WERI-Rb-1 (cell line): ENCODE measurements at regions not wholly inside any gene's neighbourhood (a gene's known extent, or its start where the extent isn't known, plus 50 kb on each side); places are given as distances from the start of the nearest gene placed in this dataset.

Experiments
- DNase-seq: peaks from one replicate; pipeline ENCODE4 v3.0.0-alpha.2; 2020
- H3K27ac ChIP-seq: fragments of 250-450 bp; sonication (Bioruptor Pico); 2 replicates; pipeline ENCODE4 v1.5.1; 2020; ENCODE audit warnings: mild to moderate bottlenecking, moderate library complexity
- H3K27me3 ChIP-seq: fragments of 250-450 bp; sonication (Bioruptor Pico); 2 replicates; pipeline ENCODE4 v1.5.1; 2021; ENCODE audit warnings: mild to moderate bottlenecking, low read depth, moderate library complexity; ENCODE audit not compliant: insufficient read depth, severe bottlenecking
- H3K36me3 ChIP-seq: fragments of 250-450 bp; sonication (Bioruptor Pico); 2 replicates; pipeline ENCODE4 v1.5.1; 2020; ENCODE audit warnings: mild to moderate bottlenecking, moderate library complexity
- H3K4me3 ChIP-seq: 2 replicates; pipeline ENCODE4 v1.5.1; 2011; ENCODE audit warnings: low read depth, mild to moderate bottlenecking, control low read depth, low read length
- H3K9me3 ChIP-seq: fragments of 250-450 bp; sonication (Bioruptor Pico); 2 replicates; pipeline ENCODE4 v1.5.1; 2021; ENCODE audit warnings: mild to moderate bottlenecking, moderate library complexity; ENCODE audit not compliant: severe bottlenecking
- TF ChIP-seq, protein P1 (sequence below): IDR thresholded peaks from 2 replicates; pipeline ENCODE4 v1.5.1; 2011; ENCODE audit warnings: low read depth, mild to moderate bottlenecking, control low read depth, inconsistent platforms, low read length

DNA sequence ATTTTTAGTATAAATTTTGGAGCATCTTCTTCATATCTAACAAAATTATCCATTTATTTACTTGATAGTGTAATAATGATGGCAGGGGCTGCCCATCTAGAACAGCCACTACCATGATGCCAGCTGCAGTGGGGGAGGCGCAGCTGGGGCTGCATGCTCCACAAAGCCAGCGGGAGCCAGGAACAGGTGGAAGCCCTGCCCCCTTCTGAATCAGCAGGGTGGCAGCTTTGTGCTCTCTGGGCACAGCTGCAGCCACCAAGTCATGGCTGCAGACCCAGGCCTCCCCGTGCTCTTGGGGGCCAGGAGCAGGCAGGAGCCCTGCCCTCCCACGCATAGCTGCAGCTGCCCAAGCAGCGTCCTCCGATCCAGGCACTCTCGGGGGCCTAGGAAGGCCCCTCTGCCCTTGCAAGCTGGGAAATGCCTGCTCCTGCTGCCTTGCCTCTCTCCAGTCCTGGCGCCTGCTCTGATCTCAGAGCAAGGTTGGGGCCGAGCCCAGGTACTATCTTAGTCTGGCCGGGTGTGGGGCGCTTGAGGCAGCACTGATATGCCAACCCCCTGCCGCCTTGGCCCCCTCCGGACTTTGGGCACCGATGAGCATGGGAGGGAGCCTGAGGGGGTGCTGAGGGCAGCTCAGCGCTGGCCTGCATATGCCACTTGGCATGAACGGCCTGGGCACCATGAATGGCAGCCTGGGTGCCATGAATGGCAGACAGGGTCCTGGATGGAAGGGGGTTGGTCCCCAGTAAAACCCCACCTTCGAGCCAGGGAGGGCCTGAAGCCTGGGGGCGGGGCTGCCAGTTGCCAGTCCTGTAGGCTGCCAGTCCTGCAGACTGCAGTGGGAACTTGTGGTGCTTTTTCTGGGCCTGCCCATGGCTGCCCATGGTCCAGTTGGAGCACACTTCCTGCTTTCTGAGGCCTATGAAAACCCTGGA is 1110.8 kb upstream of the POT1 start:
- no peaks in the 10 kb centered on the region for H3K27me3 ChIP-seq
- DNase-seq: no peak
- no peaks in the 10 kb centered on the region for H3K9me3 ChIP-seq
- H3K36me3 ChIP-seq: no peaks in the 10 kb centered on the region
- no peak overlapping the region for H3K27ac ChIP-seq
- TF ChIP-seq, protein P1, sequence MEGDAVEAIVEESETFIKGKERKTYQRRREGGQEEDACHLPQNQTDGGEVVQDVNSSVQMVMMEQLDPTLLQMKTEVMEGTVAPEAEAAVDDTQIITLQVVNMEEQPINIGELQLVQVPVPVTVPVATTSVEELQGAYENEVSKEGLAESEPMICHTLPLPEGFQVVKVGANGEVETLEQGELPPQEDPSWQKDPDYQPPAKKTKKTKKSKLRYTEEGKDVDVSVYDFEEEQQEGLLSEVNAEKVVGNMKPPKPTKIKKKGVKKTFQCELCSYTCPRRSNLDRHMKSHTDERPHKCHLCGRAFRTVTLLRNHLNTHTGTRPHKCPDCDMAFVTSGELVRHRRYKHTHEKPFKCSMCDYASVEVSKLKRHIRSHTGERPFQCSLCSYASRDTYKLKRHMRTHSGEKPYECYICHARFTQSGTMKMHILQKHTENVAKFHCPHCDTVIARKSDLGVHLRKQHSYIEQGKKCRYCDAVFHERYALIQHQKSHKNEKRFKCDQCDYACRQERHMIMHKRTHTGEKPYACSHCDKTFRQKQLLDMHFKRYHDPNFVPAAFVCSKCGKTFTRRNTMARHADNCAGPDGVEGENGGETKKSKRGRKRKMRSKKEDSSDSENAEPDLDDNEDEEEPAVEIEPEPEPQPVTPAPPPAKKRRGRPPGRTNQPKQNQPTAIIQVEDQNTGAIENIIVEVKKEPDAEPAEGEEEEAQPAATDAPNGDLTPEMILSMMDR: no peak
- no peak overlapping the region for H3K4me3 ChIP-seq

DNA sequence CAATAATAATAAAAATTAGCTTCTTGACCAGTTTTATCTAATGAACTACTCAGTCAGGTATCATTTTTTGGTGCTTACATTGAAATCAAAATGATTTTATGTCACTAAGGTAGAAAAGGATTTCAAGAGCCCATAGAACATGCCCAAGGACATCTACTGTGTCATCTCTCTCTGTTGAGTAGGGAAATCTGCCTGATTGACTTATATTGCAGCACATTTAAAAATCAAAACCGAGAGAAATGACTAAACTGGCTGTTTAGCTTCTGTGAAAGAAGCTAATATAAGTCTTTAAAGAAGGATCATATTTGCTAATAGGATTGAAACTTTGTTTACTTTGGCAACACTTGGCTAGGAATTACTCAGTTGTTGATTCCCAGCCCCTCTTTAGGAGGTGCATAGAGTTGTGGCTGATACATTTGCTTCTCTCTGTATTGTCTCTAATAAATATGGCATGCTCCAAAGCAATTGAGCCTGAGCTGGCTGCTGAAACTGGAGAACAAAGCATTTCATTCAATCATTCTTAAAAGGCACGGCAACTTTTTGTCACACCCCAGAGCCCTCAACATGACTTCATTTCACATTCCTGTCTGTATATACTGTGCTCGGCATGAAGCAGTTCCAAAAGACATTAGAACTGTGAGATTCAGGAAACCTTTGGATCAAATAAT is 1096.9 kb upstream of the POT1 start:
- Histone ChIP-seq H3K27me3 (no peaks in the 10 kb centered on the region), H3K4me3 (no peak overlapping the region), H3K9me3 (no peaks in the 10 kb centered on the region), H3K36me3 (no peaks in the 10 kb centered on the region), H3K27ac (no peak overlapping the region)
- DNase-seq: no peak
- TF ChIP-seq, protein P1: no peak

DNA sequence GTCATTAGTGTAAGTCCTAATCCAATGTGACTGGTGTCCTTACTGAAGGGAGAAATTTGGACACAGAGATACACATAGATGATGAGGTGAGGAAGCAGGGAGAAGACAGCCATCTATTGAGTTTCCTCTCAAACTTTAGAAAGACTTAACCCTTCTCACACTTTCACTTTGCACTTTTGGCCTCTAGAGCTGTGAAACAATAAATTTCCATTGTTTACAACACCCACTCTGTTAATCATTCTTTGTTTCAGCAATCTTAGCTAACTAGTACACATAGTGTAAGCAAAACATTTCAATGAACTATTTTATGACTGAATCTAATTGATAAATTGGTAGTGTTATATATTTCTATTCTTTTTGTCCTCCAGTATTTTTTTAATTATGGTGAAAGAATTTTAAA is 1092.8 kb upstream of the POT1 start:
- TF ChIP-seq, protein P1: no peak
- no peaks in the 10 kb centered on the region for H3K36me3 ChIP-seq
- no peaks in the 10 kb centered on the region for H3K27me3 ChIP-seq
- no peak overlapping the region for H3K4me3 ChIP-seq
- no peak for DNase-seq
- no peaks in the 10 kb centered on the region for H3K9me3 ChIP-seq
- no peak overlapping the region for H3K27ac ChIP-seq

DNA sequence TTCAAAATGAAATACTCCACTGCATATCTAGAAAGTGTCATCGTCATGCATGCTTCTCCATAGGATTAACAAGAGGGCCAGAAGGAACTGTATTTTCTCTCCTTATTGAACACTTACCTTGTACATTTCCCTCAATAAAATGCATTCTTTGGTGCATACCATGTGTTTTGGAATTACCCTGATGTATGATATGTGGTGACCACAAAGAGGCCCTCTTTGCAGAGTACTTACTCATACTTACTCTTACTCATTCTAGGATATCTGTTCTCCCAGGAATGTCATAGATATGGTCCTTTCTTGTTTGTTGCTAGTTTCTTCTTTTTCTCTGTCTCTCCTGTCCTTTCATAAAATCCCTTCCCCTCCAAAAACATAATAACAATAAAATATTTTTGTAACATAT is 1087.1 kb upstream of the POT1 start:
- H3K4me3 ChIP-seq: no peak overlapping the region
- H3K9me3 ChIP-seq: no peaks in the 10 kb centered on the region
- no peak for DNase-seq
- no peak overlapping the region for H3K27ac ChIP-seq
- no peaks in the 10 kb centered on the region for H3K36me3 ChIP-seq
- TF ChIP-seq, protein P1: no peak
- H3K27me3 ChIP-seq: no peaks in the 10 kb centered on the region

DNA sequence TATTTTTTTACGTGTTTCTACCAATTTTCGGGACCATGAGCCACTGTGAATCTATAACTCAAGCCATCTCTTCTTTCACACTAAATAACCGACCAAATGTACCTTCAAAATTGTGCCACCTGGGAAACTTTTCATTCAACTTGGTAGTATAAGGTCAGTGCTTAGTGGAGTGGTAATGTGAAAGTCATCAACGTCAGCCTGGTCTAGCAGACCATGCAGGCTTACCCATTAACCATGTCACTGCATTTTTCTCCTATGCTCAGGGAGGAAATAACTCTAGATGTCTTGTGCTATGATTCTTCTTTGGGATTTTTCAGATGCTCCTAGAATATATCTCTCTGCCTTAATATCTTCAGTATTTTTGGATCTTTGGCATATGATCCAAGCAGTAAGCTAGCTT is 1075.4 kb upstream of the POT1 start:
- TF ChIP-seq, protein P1: no peak
- Histone ChIP-seq H3K36me3 (no peaks in the 10 kb centered on the region), H3K27me3 (no peaks in the 10 kb centered on the region), H3K9me3 (no peaks in the 10 kb centered on the region), H3K27ac (no peak overlapping the region), H3K4me3 (no peak overlapping the region)
- no peak for DNase-seq
